HG03457 (cell line): ENCODE measurements at regions not wholly inside any gene's neighbourhood (a gene's known extent, or its start where the extent isn't known, plus 50 kb on each side); places are given as distances from the start of the nearest gene placed in this dataset.

ENCODE experiments used
- ATAC-seq: cut with Tn5 transposase; IDR thresholded peaks from one replicate; pipeline ENCODE4 v1.9.1; 2021; ENCODE audit warnings: moderate number of reproducible peaks; ENCODE audit not compliant: unreplicated experiment

DNA sequence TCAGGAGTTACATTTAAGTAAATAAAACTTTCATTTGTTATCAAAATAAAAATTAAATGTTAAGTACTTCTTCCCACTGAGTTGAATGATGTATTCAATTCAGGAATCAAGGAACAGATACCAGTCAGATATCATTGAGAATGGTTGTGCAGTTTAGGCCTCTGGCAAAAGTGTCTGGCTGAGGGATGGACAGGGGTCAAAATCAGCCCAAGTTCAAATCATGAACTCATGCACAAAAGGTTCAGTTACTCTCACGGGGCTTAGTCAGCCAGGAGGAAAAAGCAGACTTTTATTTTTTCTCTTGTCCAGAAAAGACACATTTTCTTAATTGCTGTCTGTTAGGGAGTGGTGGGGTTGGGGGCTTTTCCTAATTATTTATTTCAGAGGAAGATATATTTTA is 166.3 kb downstream of the RASSF9 start:
- no peak for ATAC-seq

DNA sequence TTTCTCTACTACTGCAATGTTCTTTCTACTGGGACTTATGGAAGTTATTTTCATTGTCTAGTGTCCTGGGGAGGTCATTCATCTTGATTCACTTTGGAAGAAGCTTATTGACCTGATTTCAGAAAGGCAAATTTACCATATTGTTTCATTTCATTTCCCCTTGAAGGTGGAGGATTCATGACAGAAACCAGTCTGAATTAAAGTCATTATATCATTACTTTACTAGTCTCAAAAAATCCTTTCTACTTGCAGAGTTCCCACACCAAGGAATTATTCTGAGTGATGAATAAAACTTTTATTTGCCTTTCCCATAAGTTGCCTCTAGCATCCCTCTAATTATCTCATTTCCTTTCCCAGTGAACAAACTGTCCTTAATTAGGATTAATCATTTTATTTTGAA is 163.8 kb downstream of the RASSF9 start:
- no peak for ATAC-seq

DNA sequence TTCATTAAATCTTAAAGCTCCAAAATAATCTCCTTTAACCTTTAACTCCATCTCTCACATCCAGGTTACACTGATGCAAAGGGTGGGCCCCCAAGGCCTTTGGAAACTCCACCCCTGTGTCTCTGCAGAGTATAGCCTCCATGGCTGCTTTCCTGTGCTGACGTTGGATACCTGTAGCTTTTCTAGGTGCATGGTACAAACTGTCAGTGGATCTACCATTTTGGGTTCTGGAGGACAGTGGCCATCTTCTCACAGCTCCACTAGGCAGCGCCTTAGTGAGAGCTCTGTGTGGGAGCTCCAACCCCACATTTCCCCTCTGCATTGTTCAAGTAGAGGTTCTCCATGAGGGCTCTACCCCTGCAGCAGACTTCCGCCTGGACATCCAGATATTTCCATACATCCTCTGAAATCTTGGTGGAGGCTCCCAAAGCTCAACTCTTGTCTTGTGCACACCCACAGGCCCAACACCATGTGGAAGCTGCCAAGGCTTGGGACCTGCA is 162.2 kb downstream of the RASSF9 start:
- no peak for ATAC-seq

DNA sequence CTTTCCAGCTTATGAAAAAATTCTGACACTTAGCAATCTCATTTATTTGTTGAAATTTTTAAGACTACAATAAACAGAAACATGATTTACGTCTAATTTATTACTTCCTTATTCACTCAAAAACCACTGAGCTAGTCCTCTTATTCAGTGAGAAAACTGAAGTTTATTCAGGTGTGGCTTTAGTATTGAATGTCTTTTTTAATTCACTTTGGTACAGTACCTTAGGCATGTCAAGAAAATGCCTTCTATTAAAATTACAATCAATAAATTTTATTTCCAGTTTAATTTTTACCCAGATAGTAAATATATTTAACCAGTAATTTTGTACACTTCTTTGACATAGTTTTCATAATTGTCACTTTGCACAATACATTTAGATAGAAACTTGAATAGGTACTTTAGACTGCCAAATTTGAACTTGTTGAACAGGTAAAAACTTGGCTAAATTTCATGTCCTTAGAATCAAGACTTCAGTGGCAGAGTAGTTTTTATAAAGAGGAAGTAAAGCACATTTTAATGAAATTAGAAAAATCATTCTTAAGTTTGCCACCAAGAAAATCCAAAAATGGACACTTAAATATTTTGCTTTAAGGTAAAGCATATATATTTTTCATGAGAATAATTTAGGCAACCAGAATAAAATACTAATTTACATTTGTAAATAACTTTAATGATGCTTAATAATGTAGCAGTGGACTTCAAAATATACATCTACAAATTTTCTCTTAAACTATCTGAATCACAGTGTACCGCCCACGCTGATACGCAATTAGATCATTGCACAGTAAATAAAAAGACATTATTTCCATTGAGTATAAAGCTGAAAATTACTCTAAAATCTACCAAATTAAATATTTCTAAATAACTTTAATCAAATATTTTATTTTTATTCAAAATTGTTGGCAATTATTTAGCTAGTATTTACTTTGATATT is 159.1 kb downstream of the RASSF9 start:
- no peak for ATAC-seq

DNA sequence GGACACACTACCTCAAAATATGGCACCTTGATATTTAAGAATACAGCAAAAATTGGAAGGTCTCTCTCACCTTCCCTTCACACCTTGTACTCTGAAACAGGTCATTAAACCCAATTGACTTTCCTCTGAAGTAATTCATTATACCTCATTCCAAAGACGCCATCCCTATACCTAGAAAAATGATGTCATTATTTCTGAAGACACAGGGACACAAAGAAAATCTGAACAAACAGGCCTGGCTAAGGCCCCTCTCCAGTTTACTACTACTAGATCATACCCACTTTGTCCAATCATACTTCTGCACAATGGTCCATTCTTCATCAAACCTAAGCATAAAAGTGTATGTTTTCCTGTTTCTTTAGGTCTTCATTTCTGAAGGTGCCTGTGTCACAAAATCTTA is 156.9 kb downstream of the RASSF9 start:
- ATAC-seq: no peak

- ATAC-seq: no peak
These were observed 155.3 kb downstream of the RASSF9 start for GRCh38 chr12:85680881-85681280.

GRCh38 chr12:85681333-85681732 is 154.9 kb downstream of the RASSF9 start:
- ATAC-seq: no peak

- ATAC-seq: no peak
These were observed 153.2 kb downstream of the RASSF9 start for GRCh38 chr12:85683051-85683450.

DNA sequence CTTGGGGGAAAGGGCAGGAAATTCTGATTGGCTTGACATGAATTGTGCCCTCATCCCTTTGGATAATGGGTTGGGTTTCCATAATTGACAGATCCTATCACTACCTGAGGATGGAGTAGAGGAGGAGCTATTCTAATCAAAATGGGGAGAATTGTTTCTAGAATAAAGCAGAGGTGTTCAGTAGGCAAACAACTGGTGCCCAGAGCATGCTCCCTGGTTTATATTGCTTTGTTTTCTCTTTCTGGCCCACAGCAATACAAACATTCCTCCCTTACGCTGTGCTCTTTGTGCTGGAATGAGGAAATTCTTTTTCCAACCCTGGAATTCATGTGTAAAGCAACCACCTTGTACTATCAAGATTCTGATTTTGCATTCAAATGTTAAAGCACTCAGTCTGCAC is 147.4 kb downstream of the RASSF9 start:
- no peak for ATAC-seq

DNA sequence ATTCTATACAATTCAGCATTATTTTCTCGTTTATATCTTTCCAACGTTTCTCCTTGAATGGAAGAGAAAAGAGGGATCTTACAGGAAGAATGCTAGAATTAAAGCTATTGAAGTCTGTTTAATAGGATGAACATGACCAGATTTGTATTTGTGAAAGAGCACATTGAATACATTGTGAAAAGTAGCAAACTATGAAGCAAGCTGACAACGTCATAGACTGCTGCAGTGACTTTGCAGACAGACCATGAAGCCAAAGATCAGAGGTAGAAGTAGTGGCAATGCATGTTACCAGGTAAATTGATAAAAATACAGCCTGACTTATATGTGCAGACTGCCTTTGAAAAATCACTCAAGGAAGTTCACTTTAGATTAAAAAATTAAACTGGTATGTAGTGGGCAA is 146.1 kb downstream of the RASSF9 start:
- no peak for ATAC-seq

GRCh38 chr12:85693093-85693665 is 143.0 kb downstream of the RASSF9 start:
- no peak for ATAC-seq

DNA sequence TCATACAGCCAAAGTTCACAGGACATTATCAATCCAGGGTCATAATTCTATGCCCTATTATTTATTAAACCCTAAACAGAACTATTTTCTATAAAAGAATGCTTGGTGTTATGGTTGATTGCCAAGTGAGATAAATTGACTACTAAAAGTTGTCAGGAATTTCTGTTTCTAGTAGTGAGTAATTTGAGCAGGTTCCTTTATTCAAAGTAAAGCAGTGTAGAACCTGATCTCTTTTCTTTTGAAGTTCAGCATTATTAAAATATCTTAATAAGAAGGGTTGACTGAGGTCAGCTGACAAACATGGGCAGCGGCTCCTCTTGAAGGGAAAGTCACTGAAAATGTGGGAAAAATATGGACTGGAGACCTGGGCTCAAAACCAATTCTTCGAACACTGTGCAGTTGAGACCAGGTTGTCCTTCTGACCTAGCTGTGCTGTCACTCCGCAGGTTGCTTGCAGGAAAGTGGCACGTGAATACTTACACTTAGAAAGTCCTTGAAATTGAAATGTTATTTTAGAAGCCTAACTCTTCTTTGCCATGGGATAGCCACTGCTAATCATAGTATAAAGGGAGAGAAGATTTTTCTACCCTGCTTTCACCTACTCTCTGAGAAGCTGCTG is 141.0 kb downstream of the RASSF9 start:
- no peak for ATAC-seq

DNA sequence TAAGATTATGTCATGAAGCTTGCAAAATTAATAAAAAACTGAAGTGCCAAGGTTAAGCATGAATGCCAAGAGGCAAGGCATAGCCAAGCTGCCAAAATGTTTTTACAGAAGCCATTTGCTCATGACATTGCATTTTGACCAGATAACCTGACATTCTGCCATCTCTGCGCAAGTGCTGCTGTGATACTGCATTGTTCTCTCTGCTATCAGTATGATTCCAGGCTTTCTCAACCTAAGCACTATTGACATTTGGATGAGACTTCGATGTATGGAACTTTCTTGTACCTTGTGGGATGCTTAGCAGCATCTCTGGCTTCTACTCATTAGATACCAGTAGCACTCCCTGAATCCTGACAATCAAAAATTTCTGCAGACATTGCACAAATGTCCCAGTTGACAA is 139.2 kb downstream of the RASSF9 start:
- ATAC-seq: no peak

DNA sequence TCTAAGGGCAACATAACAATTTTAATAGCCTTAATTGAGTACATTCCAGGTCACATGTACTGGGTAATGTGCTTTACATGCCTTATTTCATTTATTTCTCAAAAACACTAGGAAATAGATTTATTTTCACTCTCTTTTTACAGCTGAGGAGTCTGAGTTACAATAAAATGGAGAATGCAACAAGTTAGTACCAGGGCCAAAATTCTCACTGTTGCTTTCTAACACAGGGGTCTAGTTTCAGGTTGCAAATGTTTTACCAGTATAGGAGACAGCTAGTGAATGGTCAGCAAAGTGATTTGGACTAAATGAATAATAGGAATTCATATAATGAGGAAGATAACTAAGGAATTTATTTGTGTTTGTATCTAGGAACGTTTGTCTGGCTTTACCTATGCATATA is 137.3 kb downstream of the RASSF9 start:
- ATAC-seq: no peak

DNA sequence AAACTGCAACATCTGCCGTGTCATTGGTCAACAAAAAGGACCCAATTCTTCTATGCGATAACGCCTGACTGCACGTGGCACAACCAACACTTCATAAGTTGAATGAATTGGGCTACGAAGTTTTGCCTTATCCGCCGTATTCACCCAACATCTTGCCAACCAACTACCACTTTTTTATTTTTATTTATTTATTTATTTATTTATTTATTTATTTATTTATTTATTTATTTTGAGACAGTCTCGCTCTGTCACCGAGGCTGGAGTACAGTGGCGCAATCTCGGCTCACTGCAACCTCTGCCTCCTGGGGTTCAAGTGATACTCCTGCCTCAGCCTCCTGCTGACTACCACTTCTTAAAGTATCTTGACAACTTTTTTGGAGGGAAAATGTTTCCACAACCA is 127.4 kb downstream of the RASSF9 start:
- ATAC-seq: no peak

DNA sequence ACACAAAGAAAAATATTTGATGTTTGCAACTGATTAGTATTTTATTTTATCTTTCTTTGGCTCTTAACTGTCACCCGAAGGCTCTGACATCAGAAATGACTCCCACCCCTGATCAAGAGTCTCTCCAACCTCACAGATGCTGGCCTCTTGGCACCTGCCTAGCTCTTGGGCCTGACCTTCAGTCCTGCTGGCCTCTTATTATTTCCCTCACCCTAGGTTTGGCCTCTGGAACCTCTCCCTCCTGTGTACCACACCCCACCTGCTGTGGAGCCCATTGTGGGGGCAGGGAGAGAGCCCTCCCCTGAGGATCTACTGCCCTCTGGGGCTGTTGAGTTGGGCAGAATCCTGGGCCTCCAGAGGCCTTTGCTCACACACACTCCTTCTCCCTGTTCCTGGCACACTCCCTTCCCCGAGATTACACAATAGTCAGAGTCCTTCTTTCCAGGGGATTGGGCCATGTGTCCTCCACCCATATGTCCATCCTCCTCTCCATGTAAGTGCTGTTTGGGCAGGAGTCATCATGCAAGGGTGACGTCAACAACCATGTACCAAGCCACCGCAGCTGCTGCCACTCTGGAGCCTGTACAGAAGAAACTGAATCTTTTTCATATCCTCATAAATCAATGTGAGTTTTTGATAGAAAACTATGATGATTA is 124.3 kb downstream of the RASSF9 start:
- no peak for ATAC-seq

GRCh38 chr12:85713373-85713772 is 122.8 kb downstream of the RASSF9 start:
- ATAC-seq: no peak

- no peak for ATAC-seq
These were observed 121.8 kb downstream of the RASSF9 start for GRCh38 chr12:85714425-85714824.

DNA sequence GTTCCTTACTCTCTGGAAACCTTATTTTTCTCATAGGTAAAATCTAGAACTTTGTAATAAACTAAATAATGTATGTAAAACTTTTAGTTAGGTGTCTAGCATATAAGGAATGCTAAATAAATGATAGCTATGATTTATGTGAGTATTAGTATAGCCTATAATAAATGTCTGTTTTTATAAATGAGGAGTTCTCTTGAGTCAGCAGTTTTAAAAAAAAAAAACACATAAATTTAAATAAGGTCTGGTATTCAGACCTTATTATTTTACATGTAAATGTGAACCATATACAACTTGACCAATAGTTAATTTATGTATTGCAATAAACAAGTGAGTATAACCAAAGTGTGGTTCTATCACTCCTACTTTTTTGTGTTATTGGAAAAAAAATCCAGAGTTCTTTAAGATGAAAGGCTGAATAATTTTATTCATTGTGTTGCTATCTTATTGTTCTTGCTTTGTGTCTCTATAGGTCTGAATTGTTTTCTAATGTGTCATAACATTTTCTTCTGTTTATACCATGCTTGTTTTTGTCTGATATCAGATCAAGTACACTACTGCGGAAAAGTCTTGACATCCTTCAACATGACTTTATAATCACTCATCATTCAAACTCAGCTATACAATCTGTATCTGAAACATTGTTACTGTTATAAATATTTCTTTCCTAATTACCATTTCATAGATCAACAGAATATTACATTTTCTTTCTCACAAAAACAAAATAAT is 115.7 kb downstream of the RASSF9 start:
- no peak for ATAC-seq

- no peak for ATAC-seq
These were observed 110.2 kb downstream of the RASSF9 start for GRCh38 chr12:85725991-85726390.
